ENCODE measurements at regions not wholly inside any gene's neighbourhood (a gene's known extent, or its start where the extent isn't known, plus 50 kb on each side); places are given as distances from the start of the nearest gene placed in this dataset.
"Not testable (repeated sequence)": the region's sequence is repeated elsewhere in the genome, so short reads cannot be mapped to it uniquely, and the experiment has no call there.

GRCh38 chr1:166679369-166679768, 159.9 kb upstream of the POGK start:
- no peak overlapping the region for H3K56ac ChIP-seq (ENCODE audit: low read length)
- no peaks in the 10 kb centered on the region for H3K27me3 ChIP-seq (ENCODE audit: insufficient read depth, low read length, poor library complexity)
- H3K36me3 ChIP-seq (ENCODE audit: control insufficient read depth, insufficient read depth, low read length) = no peaks in the 10 kb centered on the region
- no peak overlapping the region for H3K27ac ChIP-seq (ENCODE audit: low read depth, low read length)
- H3K9ac ChIP-seq (ENCODE audit: low read length) = no peak overlapping the region
- H3K18ac ChIP-seq (ENCODE audit: low read length) = no peak overlapping the region
- no peak overlapping the region for H3K4ac ChIP-seq (ENCODE audit: low read depth, low read length)
- no peak overlapping the region for H3K23ac ChIP-seq (ENCODE audit: low read length)
- H3K4me3 ChIP-seq (ENCODE audit: low read length) = no peak overlapping the region
- H2AK5ac ChIP-seq (ENCODE audit: low read length) = no peak overlapping the region
- H2BK120ac ChIP-seq (ENCODE audit: low read depth, low read length) = no peak overlapping the region
- no peak overlapping the region for H2BK15ac ChIP-seq (replicated peaks; ENCODE audit: low read depth)
- no peak overlapping the region for H4K8ac ChIP-seq (ENCODE audit: low read depth, low read length)
- no peak for DNase-seq
- no CpG with 5 or more reads among the region's 1 CpG for WGBS (ENCODE audit: extremely low coverage, insufficient coverage, low lambda C conversion rate)
- H3K4me2 ChIP-seq (ENCODE audit: low read length) = no peak overlapping the region
- H2BK5ac ChIP-seq (ENCODE audit: low read length) = no peak overlapping the region
- H3K4me1 ChIP-seq (ENCODE audit: control insufficient read depth, low read depth, low read length) = no peaks in the 10 kb centered on the region
- H3K79me2 ChIP-seq (ENCODE audit: control insufficient read depth, insufficient read depth, low read length) = no peaks in the 10 kb centered on the region
- no peaks in the 10 kb centered on the region for H3K79me1 ChIP-seq (ENCODE audit: low read length)
- H4K5ac ChIP-seq (ENCODE audit: low read length) = no peak overlapping the region

GRCh38 chr1:166682588-166682987, 156.7 kb upstream of the POGK start:
- Histone ChIP-seq H3K4me1 (ENCODE audit: control insufficient read depth, low read depth, low read length) (no peaks in the 10 kb centered on the region), H3K36me3 (ENCODE audit: control insufficient read depth, insufficient read depth, low read length) (no peaks in the 10 kb centered on the region), H4K8ac (ENCODE audit: low read depth, low read length) (no peak overlapping the region), H2BK15ac (replicated peaks; ENCODE audit: low read depth) (no peak overlapping the region), H3K79me1 (ENCODE audit: low read length) (no peaks in the 10 kb centered on the region), H3K27ac (ENCODE audit: low read depth, low read length) (no peak overlapping the region), H3K9ac (ENCODE audit: low read length) (no peak overlapping the region), H3K4me2 (ENCODE audit: low read length) (no peak overlapping the region), H3K56ac (ENCODE audit: low read length) (no peak overlapping the region), H3K23ac (ENCODE audit: low read length) (no peak overlapping the region), H3K18ac (ENCODE audit: low read length) (no peak overlapping the region), H3K4ac (ENCODE audit: low read depth, low read length) (no peak overlapping the region), H3K27me3 (ENCODE audit: insufficient read depth, low read length, poor library complexity) (no peaks in the 10 kb centered on the region), H2BK5ac (ENCODE audit: low read length) (no peak overlapping the region), H2BK120ac (ENCODE audit: low read depth, low read length) (no peak overlapping the region), H2AK5ac (ENCODE audit: low read length) (no peak overlapping the region), H4K5ac (ENCODE audit: low read length) (no peak overlapping the region), H3K79me2 (ENCODE audit: control insufficient read depth, insufficient read depth, low read length) (no peaks in the 10 kb centered on the region), H3K4me3 (ENCODE audit: low read length) (no peak overlapping the region)
- DNase-seq = no peak
- no CpG with 5 or more reads among the region's 1 CpG for WGBS (ENCODE audit: extremely low coverage, insufficient coverage, low lambda C conversion rate)

- DNase-seq; H3K79me2 ChIP-seq (ENCODE audit: control insufficient read depth, insufficient read depth, low read length); H3K4ac ChIP-seq (ENCODE audit: low read depth, low read length); H4K8ac ChIP-seq (ENCODE audit: low read depth, low read length); H2BK15ac ChIP-seq (replicated peaks; ENCODE audit: low read depth); H2AK5ac ChIP-seq (ENCODE audit: low read length); H3K27ac ChIP-seq (ENCODE audit: low read depth, low read length); H3K56ac ChIP-seq (ENCODE audit: low read length); H3K4me3 ChIP-seq (ENCODE audit: low read length); H3K4me2 ChIP-seq (ENCODE audit: low read length); H2BK120ac ChIP-seq (ENCODE audit: low read depth, low read length); H3K36me3 ChIP-seq (ENCODE audit: control insufficient read depth, insufficient read depth, low read length); H3K23ac ChIP-seq (ENCODE audit: low read length); H3K79me1 ChIP-seq (ENCODE audit: low read length); H3K4me1 ChIP-seq (ENCODE audit: control insufficient read depth, low read depth, low read length); H4K5ac ChIP-seq (ENCODE audit: low read length); H3K27me3 ChIP-seq (ENCODE audit: insufficient read depth, low read length, poor library complexity); H3K18ac ChIP-seq (ENCODE audit: low read length); H2BK5ac ChIP-seq (ENCODE audit: low read length); H3K9ac ChIP-seq (ENCODE audit: low read length): not testable (repeated sequence)
These were observed 154.6 kb upstream of the POGK start for GRCh38 chr1:166684669-166685068.

GRCh38 chr1:166685200-166685599, 154.1 kb upstream of the POGK start:
- H3K27ac ChIP-seq (ENCODE audit: low read depth, low read length) = no peak overlapping the region
- H3K4me2 ChIP-seq (ENCODE audit: low read length) = no peak overlapping the region
- no peak overlapping the region for H2BK120ac ChIP-seq (ENCODE audit: low read depth, low read length)
- no peak overlapping the region for H2AK5ac ChIP-seq (ENCODE audit: low read length)
- H3K9ac ChIP-seq (ENCODE audit: low read length) = no peak overlapping the region
- H3K18ac ChIP-seq (ENCODE audit: low read length) = no peak overlapping the region
- no peaks in the 10 kb centered on the region for H3K36me3 ChIP-seq (ENCODE audit: control insufficient read depth, insufficient read depth, low read length)
- H4K8ac ChIP-seq (ENCODE audit: low read depth, low read length) = no peak overlapping the region
- no peaks in the 10 kb centered on the region for H3K27me3 ChIP-seq (ENCODE audit: insufficient read depth, low read length, poor library complexity)
- no CpG with 5 or more reads among the region's 1 CpG for WGBS (ENCODE audit: extremely low coverage, insufficient coverage, low lambda C conversion rate)
- H3K56ac ChIP-seq (ENCODE audit: low read length) = no peak overlapping the region
- DNase-seq = no peak
- no peaks in the 10 kb centered on the region for H3K79me2 ChIP-seq (ENCODE audit: control insufficient read depth, insufficient read depth, low read length)
- H3K79me1 ChIP-seq (ENCODE audit: low read length) = no peaks in the 10 kb centered on the region
- H3K4ac ChIP-seq (ENCODE audit: low read depth, low read length) = no peak overlapping the region
- H3K4me3 ChIP-seq (ENCODE audit: low read length) = no peak overlapping the region
- H2BK5ac ChIP-seq (ENCODE audit: low read length) = no peak overlapping the region
- H3K23ac ChIP-seq (ENCODE audit: low read length) = no peak overlapping the region
- H3K4me1 ChIP-seq (ENCODE audit: control insufficient read depth, low read depth, low read length) = no peaks in the 10 kb centered on the region
- H2BK15ac ChIP-seq (replicated peaks; ENCODE audit: low read depth) = no peak overlapping the region
- H4K5ac ChIP-seq (ENCODE audit: low read length) = no peak overlapping the region

GRCh38 chr1:166685891-166686290, 153.4 kb upstream of the POGK start:
- H3K56ac ChIP-seq (ENCODE audit: low read length); H2BK15ac ChIP-seq (replicated peaks; ENCODE audit: low read depth); H3K4me3 ChIP-seq (ENCODE audit: low read length); H3K4ac ChIP-seq (ENCODE audit: low read depth, low read length); H3K27ac ChIP-seq (ENCODE audit: low read depth, low read length); H3K27me3 ChIP-seq (ENCODE audit: insufficient read depth, low read length, poor library complexity); H3K4me1 ChIP-seq (ENCODE audit: control insufficient read depth, low read depth, low read length); H3K23ac ChIP-seq (ENCODE audit: low read length); H3K36me3 ChIP-seq (ENCODE audit: control insufficient read depth, insufficient read depth, low read length); H2AK5ac ChIP-seq (ENCODE audit: low read length); H3K4me2 ChIP-seq (ENCODE audit: low read length); H3K79me1 ChIP-seq (ENCODE audit: low read length); H4K8ac ChIP-seq (ENCODE audit: low read depth, low read length); H4K5ac ChIP-seq (ENCODE audit: low read length); H2BK120ac ChIP-seq (ENCODE audit: low read depth, low read length); H2BK5ac ChIP-seq (ENCODE audit: low read length); DNase-seq; H3K79me2 ChIP-seq (ENCODE audit: control insufficient read depth, insufficient read depth, low read length); H3K9ac ChIP-seq (ENCODE audit: low read length); H3K18ac ChIP-seq (ENCODE audit: low read length): not testable (repeated sequence)
- WGBS (ENCODE audit: extremely low coverage, insufficient coverage, low lambda C conversion rate) = no CpG with 5 or more reads among the region's 1 CpG

GRCh38 chr1:166690596-166690995, 148.7 kb upstream of the POGK start:
- H4K8ac ChIP-seq (ENCODE audit: low read depth, low read length); H3K79me2 ChIP-seq (ENCODE audit: control insufficient read depth, insufficient read depth, low read length); H3K4me3 ChIP-seq (ENCODE audit: low read length); H3K79me1 ChIP-seq (ENCODE audit: low read length); H3K23ac ChIP-seq (ENCODE audit: low read length); H3K9ac ChIP-seq (ENCODE audit: low read length); H3K4me2 ChIP-seq (ENCODE audit: low read length); H2AK5ac ChIP-seq (ENCODE audit: low read length); H2BK15ac ChIP-seq (replicated peaks; ENCODE audit: low read depth); H3K27me3 ChIP-seq (ENCODE audit: insufficient read depth, low read length, poor library complexity); H3K36me3 ChIP-seq (ENCODE audit: control insufficient read depth, insufficient read depth, low read length); H3K4ac ChIP-seq (ENCODE audit: low read depth, low read length); H4K5ac ChIP-seq (ENCODE audit: low read length); H3K27ac ChIP-seq (ENCODE audit: low read depth, low read length); DNase-seq; H3K4me1 ChIP-seq (ENCODE audit: control insufficient read depth, low read depth, low read length); H3K18ac ChIP-seq (ENCODE audit: low read length); H2BK120ac ChIP-seq (ENCODE audit: low read depth, low read length); H2BK5ac ChIP-seq (ENCODE audit: low read length); H3K56ac ChIP-seq (ENCODE audit: low read length): not testable (repeated sequence)
- WGBS (ENCODE audit: extremely low coverage, insufficient coverage, low lambda C conversion rate) = no CpG with 5 or more reads among the region's 3 CpGs
